Central memory CD4-positive, alpha-beta T cell (primary cell): ENCODE measurements at regions not wholly inside any gene's neighbourhood (a gene's known extent, or its start where the extent isn't known, plus 50 kb on each side); places are given as distances from the start of the nearest gene placed in this dataset.

Experiments used
- DNase-seq: peaks from one replicate; pipeline ENCODE4 v3.0.0; 2022

DNA sequence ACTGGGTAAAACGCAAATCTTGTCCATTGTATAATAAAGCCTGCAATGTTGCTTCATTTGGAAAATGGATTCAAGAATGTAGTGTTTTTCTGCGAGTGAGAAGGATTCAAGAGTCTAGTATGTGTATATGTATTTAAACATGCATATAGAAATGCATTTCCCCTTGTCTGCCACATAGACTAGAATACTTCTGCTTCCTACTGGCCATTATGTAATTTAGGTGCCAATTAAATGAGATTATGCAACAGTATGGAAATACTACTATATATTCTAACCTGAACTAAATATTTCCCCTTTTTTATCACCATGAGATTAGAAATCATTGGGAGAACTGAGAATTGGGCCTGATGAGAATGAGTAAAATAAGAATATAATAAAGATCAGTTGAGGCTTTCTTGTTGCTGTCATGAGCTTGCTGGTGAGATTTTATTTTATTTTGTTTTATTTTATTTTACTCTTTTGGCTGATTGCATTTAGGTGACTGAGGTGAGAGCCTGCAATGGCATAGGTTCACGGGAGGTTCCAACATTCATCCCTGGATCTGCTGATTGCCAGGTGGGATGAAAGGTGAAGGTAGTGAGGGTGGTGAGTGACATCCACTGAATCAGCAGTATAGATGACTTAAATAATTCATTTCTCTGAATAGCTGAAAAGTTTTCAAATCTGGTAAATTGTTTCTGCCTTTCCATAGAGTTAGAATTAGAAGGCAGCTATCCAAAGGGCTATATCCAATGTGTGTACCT lies 95.6 kb upstream of the SLC4A4 start:
- no peak for DNase-seq

DNA sequence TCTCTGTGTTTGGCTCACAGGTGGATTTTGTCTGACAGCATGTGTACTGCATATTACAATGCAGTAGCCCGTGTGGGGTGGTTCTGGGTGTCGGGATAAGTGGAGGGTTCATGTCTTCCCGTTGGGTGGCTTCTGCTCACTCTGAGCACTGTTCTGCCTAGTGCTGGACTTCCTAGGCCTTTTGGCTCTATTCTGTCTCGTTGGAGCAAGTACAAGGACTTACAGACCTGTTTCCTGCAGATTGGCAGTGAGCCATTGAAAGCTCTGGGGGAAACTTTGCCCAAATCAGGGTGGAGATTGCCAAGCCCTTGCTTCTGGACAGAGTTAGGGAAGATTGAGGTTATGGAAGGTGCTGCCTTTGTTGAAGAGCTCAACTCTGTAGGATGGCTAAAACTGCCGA lies 91.1 kb upstream of the SLC4A4 start:
- no peak for DNase-seq

DNA sequence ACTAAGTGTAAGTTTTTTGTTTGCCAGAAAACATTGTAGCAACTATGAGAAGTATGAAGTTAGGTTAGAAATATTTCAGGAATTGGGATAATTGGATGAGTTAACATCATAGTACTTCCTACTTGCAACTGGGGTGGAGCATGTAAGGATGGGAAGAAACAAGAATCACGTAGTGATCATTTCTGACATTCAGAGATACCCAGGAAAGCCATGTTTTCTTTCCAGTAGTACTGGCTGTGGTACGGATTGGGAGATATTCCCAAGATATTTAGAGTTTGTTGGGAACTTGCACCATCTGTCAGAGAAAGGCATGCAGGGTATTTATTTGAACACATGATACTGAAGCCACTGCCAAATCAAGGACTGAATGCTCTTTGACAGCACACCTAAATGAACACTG lies 87.6 kb upstream of the SLC4A4 start:
- no peak for DNase-seq

DNA sequence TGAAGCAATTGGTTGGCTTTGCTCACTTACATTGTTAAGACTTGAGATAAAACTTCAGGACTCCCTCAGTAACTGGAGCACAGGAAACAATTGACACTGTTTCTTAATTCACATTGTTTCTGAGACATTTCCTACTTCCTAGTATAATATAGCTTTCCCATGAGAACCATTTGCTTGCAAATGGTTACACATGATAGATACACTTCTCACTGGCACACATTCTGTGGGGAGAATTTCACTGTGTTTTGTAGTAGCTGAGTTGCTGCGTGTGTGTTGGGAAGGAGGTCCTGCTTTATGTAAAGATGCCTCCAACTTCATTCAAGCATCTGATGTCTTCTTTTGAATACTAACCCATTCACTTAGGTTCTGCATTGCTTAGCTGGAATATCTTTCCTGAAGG lies 85.3 kb upstream of the SLC4A4 start:
- DNase-seq: no peak

DNA sequence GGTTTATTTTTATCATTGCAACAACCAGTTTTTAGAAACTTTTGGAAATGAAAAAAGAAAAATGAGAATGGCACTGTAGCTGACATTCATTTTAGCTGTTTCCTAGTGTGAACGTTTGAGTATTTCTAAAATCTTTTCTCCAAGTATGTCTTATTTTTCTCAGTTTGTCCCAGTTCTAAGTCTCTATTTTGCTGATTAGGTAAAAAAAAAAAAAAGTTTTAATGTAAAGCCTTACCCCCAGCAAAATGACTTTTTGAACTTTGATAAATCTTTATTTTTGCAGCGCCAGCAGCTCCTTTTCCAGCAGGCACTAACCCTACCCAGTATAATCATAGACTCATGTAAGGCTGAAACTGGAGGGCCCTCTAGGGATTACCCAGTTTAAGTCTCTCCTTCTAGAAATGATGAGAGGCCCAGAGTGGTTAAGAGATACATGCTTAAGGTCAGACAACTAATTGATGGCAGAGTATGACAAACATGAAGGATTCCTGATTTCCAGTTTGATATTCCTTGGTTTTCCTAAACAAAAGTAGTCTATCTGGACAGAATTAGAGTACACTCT lies 84.3 kb upstream of the SLC4A4 start:
- DNase-seq: no peak

DNA sequence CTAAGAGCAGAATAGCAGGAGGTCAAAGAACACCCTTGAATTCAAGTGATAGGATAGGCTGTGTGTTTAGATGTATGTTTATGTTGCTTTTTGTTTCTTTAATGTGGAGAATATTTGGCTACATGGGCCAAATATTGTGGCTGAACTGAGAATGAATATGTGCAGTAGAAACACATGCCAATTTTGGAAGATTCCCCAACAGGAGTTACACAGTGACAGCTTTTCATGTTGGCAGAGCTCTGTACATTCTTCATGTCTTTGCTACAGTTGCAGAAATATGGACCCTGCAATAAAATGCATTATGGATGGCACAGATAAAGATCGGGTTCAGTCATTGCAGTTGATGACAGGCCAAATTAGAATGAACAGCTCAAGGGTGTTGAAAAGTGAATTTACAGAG lies 82.8 kb upstream of the SLC4A4 start:
- no peak for DNase-seq

DNA sequence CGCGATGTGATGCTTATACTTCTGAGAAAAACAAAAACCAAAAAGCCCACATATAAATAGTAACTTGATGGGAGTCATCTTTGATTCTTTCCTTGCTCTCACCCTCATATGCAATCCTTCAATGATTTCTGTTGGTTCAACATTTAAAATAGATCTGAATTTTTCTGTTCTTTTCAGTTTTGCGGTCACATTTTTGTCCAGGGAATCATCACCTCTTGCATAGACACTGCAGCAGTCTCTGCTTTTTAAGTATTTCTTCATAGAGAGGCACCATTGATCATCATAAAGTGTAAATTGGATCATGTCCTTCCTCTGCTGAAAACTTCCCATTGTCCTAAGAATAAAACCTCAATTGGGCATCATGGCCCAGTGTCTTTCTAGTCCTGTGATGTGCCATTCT lies 81.1 kb upstream of the SLC4A4 start:
- no peak for DNase-seq

DNA sequence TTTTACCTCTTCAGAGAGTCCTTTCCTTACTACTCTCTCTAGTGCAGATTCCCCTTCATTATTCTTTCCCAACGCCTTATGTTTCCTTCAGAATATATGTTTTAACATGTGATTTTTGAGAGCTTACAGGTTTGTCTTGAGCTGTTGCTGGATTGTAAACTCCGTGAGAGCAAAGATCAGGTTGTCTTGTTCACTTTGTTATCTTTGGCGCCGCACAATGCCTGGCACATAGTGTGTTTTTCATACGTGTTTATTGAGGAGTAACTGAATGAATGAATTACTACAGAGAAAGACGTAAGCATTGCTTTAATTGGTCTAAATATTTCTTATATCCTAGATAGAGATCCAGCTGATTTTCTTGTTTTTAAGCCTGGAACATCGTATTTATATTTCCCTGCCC lies 80.5 kb upstream of the SLC4A4 start:
- no peak for DNase-seq

DNA sequence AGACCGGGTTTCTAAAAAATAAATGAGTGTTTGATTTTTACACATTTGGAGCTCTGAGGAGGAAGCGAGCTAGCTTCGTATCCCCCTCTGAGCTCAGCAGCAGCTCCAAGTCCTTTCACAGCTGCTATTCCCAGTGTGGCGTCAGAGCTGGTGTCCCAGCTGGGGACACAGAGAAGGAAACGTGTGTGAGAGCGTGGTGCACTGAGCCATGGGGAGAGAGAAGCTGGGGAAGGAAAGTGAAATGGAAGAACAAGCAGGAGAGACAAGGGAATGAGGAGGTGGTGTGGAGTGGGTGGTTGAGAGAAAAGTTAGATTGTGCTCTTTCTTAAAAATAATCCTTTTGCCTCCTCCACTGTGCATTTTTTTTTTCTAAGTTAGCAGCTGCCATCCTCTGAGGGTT lies 79.5 kb upstream of the SLC4A4 start:
- no peak for DNase-seq

DNA sequence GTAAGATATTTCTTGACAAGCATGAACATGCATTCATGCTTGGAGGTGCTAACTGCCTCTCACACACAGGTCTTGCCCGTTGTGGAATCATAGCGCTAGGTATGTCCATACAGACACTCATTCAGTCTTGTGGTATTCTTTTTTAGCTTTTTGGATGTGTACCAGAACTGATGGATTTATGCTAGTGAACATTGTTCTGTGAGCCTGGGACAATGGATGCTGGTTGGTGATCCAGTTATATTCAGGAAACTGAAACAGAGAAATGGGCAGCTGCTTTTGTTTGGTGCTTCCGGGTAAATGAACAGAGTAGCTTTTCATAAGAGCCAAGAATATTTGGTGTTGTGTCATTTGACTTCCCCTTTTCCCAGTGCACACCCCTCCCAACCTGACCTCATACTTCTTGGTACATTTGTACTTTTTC lies 78.9 kb upstream of the SLC4A4 start:
- no peak for DNase-seq

DNA sequence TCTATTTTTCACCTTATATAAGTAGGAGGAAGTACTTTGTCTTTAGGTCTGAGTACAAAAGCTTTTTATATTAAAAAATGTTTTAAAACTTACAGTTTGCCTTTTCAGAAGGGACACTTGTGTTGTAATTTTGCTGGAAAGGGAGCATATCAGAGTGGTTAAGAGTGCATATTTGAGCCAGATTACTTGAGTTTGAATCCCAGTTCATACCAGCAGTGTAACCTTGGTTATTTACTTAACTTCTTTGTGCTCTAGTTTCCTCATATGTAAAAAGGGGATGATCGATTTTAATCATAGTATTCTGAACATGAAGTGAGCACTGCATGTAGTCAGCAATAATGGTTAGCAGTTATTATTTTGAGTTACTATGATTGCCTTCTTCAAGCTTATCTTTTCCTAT lies 78.3 kb upstream of the SLC4A4 start:
- no peak for DNase-seq

DNA sequence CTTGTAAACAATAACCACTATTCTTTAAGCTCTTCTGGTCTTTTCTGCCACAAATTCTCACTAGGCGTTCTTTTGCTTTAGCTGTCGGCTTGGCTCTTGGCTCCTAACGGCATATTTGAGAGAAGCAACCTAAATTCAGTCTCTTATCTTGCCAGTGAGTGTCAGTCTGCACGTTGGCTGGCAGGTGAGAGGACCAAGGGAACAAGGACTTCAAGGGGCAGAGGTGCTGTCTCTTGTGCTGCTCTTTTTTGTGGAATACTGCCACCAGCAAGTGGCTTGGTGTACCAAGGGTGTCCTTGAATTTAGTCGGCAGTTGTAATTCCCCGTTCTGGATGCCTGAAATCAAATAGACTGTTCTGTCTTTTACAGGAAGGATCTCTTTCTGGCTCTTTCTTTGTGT lies 77.8 kb upstream of the SLC4A4 start:
- DNase-seq: no peak

DNA sequence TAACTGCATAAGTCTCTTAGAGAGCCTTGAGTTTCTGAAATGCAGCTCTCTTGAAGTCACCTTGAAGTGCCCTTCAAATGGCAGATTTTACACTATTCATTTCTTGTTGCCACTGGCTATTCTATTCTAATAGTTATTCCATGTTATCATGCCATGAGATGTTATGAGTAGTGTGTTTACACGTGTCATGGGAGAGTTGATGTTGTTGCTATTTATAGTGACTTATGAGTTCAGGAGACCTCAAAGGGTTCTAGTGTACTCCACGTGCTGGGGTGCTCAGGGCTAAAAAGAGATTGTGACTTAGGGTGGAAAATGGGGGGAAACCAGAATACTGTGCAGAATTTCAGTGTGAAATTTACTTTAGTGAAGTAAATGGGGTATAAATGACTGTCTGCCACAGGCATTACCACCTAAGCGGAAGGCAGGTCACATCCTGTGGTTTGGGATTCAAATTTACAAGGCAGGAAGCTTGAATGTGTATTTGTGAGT lies 77.1 kb upstream of the SLC4A4 start:
- DNase-seq: no peak

DNA sequence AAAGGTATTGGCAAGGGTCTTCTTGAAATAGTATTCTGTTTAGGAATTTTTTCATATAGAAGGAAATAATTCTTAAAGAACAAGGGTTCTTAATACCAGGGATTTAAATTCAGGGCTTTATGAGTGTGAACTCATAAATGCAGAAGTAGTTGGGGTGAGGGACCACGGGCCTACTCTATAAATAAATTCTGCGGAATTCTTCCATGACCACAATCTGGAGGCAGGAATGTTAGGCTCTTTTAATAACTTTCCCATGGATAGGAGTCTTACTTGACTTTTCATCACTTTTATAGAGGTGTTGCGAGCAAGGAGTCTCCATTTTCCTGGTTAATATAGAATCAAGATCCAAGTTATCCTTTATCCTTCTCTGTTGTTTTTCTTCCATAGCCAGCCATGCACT lies 76.7 kb upstream of the SLC4A4 start:
- no peak for DNase-seq

DNA sequence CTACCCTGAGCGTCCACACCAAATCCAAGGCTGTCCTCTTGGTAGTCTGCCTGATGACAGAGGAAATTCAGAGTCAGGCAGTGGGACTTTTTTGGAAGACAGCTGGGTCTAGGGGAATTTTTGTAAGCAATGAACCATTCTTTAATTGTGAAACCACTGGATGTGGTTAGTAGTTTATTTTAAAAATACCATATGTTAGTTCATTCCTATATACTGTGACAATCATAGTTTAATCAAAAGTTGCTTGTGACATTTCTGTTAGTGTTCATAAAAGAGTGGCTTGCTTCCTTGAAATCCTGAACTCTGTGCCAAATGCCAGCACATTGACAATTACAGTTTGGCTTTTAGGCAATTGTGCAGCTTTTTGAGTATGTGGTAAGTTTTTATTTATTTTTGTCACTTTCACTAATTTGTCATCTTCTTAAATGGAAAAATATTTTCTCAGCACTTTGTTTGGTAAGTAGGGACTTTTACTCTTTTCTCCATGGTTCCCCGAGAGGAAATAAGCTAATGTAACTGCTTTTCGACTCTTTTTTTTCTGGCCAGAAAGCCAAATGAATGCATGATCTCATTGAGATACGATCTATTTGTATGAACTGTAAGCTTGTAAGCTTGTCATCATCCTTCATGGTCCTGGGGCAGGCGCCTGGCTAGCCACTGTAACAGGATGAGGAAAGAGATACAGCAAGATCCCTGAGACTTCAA lies 72.6 kb upstream of the SLC4A4 start:
- DNase-seq: no peak

DNA sequence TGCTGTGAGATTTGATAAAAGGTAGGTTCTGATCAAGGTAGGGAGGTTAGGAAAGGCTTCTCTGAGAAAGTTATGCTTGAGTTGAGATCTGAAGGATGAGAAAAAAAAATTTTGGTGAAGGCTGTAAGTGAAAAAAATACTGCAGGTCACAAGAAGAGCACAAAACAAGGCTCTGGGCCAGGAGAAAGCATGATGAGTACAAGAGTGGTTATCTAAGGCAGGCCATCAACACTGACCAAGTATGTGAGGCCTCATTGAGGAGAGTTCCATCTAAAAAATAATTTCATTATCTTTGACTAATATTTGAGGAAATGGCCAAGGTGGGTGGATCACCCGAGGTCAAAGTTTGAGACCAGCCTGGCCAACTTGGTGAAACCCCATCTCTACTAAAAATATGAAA lies 71.6 kb upstream of the SLC4A4 start:
- DNase-seq: no peak

DNA sequence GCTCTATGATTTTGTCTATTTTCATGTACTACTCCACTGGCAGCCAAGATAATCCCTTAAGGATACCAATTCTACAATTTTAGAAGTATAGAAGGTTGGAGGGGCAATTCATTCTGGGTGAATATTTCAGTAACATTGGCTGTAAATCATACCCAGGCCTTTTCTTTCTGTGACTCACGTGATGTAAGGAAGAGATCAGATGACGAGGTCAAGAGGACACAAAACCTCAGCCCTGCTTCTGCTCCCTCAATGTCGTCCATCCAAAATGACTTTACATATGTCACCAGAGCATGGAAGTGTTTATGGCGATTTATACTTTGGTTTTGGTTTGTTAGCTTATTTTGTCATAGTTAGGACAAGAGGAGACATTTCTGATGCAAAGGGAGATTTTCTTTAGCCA lies 70.7 kb upstream of the SLC4A4 start:
- DNase-seq: no peak

DNA sequence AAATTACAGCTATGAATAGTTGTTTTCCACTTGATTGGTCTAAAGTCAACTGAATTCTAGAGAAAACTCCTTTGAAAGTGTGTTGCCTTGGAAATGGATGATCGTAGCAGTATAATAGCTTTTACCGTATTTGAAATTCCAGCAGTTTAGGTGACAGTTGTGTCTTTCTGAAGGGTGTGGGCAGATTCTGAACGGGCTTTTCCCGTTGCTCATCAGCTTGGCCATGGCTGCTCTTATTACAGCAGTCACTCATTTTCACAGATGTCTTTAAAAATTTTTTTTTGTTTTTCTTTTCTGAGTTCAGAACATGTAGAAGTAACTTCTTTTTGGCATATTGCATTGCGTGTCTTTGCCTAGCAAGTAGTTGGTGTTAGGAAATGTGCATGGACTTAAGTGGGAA lies 69.6 kb upstream of the SLC4A4 start:
- DNase-seq: no peak

DNA sequence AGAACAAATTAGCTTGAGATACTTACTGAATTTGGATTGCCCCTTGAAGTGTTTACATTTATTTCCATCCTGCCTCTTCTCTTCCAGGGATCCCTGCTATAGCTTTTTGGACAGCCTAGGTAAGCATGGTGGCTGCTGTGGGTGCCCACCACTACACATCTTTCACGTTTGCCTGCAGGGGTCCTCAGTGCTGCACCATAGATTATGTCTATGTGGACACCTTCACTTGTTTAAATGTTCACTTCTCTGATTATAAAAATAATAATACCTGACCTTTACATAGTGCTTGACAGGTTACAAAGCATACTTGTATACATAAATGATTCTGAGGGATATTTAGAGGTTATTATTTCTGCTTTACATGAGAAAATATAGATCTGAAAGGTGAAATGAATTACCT lies 67.9 kb upstream of the SLC4A4 start:
- peak; percentile 3 for DNase-seq

DNA sequence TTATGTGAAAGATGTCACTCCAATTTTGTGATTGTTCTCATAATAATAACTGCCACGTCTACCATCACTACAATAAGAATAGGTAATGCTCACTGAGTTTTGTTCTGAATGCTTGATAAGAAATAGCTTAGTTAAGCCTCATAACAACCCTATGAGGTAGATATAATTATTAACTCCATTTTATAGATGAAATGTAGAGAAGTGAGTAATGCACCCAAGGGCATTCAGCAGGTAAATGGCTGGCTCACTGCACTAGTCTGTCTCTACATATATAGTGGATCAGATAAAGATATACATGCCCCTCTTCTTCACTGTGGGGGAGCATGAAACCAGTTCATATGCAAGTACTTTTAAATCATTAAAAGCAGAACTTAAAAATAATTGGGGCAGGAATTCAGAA lies 65.8 kb upstream of the SLC4A4 start:
- DNase-seq: no peak

DNA sequence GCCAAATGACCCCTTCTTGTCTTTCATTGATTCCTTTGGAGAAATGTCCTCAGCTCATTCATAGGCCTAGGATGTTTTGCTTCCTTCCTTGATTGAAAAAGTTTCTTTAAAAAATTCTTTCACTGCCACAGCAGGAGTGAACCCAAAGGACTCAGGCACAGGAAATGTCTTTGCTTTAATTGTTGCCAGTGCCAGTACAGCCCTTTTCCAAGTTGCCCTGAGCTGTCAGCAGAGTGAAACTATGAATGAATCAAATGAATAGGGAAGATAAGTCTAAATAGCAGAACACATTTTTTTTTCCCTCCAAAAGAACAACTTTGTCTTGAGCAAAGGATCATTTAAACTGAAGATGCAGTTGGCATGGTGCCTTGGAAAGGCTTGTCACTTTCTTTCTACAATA lies 63.8 kb upstream of the SLC4A4 start:
- no peak for DNase-seq

DNA sequence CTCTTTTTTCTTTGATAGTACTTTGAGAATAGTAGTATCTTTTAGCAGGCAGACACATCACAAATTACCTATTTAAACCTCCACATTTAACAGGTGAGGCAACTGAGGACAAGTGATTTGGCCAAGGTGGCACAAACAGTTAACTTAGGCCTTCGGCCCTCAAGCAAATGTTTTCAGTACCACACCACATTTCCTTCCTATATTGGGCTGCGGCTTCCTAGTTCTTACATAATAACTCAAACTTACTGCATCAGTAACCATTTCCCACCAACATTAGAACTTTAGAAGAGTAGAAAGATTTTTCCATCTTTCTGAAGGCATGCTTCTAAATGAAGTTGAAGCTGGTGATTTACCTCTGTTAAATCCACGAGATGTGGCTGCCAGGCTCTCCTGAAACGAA lies 63.2 kb upstream of the SLC4A4 start:
- no peak for DNase-seq

DNA sequence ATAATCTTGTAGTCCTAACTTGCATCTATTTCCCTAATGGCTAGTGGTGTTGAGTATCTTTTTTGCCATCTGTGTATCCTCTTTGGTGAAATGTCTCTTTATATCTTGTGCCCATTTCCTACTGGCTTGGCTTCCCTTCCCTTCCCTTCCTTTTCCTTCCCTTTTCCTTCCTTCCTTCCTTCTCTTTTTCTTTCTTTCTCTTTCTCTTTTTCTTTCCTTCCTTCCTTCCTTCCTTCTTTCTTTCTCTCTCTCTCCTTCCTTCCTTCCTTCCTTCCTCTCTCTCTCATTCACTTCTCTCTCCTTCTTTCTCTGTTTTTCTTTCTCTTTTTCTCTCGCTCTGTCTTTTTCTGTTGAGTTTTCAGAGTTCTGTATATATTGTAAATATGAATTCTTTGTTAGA lies 61.5 kb upstream of the SLC4A4 start:
- DNase-seq: no peak

DNA sequence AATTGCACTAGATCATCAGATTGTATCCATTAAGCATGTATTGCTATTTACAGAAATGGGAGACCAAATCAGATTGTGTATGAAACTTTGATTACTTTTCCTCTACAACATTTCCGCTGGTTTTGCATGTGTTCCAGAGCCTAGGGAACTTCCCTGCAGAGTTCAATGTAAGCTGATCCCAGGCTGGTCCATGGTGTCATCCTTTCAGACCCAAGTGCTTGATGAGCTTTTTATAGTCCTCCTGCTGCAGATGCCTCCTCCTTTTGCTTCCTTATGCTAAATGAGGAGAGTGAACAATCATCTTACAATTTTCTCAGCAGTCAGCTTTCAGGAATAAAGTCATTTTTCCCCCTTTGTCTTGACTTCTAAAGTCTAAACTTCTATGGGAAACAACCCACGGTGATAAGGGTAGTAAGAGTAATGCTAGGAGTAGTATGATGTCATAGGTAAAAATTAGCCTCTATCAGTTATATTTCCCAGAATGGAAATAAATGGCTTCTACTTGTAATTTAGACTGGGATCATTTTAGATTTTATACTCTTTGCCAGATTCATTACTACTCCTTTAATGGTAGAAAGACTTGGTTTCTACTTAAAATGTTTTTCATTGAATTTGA lies 55.1 kb upstream of the SLC4A4 start:
- DNase-seq: no peak
